NB4 (cell line): ENCODE measurements at regions not wholly inside any gene's neighbourhood (a gene's known extent, or its start where the extent isn't known, plus 50 kb on each side); places are given as distances from the start of the nearest gene placed in this dataset.

Source experiments
- DNase-seq: peaks from one replicate; pipeline ENCODE4 v3.0.0; 2010; ENCODE audit warnings: low read depth
- H3K4me3 ChIP-seq: one replicate; pipeline ENCODE4 v1.5.1; 2011; ENCODE audit warnings: mild to moderate bottlenecking, low read depth, low read length, moderate library complexity
- CTCF ChIP-seq: IDR thresholded peaks from one replicate; pipeline ENCODE4 v1.5.1; 2012; ENCODE audit warnings: low read depth, low read length
- MYC ChIP-seq: IDR thresholded peaks from 2 replicates; pipeline ENCODE4 v1.6.1; 2011; ENCODE audit warnings: low read depth, low read length
- POLR2A ChIP-seq: IDR thresholded peaks from 2 replicates; pipeline ENCODE4 v1.6.1; 2011; ENCODE audit warnings: mild to moderate bottlenecking; ENCODE audit not compliant: insufficient read length; ENCODE audit errors: extremely low read depth
- TF ChIP-seq, protein P1 (sequence below): IDR thresholded peaks from 2 replicates; pipeline ENCODE4 v1.6.1; 2011; ENCODE audit warnings: low read depth, low read length

GRCh38 chr4:30856795-30857564 lies 136.8 kb downstream of the PCDH7 start:
- TF ChIP-seq, protein P1, sequence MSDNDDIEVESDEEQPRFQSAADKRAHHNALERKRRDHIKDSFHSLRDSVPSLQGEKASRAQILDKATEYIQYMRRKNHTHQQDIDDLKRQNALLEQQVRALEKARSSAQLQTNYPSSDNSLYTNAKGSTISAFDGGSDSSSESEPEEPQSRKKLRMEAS = no peak
- TF ChIP-seq POLR2A = no peak
- TF ChIP-seq CTCF = no peak
- no peak for TF ChIP-seq MYC
- H3K4me3 ChIP-seq = no peak overlapping the region
- DNase-seq = no peak

GRCh38 chr4:30860978-30861377 lies 140.8 kb downstream of the PCDH7 start:
- no peak overlapping the region for H3K4me3 ChIP-seq
- no peak for DNase-seq
- no peak for TF ChIP-seq CTCF
- TF ChIP-seq, protein P1 = no peak
- TF ChIP-seq MYC = no peak
- TF ChIP-seq POLR2A = no peak

DNA sequence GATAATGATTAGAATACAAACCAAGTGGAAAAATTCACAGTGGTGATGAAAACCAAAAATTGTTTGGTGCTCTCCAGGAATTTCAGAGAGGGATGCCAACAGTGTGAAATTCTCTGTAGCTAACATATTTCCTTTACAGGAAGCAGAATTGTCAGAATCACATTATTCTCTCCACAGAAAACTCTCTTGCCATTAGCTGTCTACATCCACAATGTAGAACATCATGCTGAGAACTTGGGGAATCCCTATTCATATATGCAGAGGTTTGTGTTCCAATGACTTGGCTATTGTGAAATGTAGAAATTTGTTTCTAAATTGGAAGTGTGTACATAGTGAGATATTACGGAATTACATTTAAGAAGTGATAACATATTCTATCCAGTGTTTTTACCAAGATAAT lies 142.0 kb downstream of the PCDH7 start:
- no peak for DNase-seq
- no peak overlapping the region for H3K4me3 ChIP-seq
- TF ChIP-seq, protein P1 = no peak
- TF ChIP-seq POLR2A (no peak), MYC (no peak)

DNA sequence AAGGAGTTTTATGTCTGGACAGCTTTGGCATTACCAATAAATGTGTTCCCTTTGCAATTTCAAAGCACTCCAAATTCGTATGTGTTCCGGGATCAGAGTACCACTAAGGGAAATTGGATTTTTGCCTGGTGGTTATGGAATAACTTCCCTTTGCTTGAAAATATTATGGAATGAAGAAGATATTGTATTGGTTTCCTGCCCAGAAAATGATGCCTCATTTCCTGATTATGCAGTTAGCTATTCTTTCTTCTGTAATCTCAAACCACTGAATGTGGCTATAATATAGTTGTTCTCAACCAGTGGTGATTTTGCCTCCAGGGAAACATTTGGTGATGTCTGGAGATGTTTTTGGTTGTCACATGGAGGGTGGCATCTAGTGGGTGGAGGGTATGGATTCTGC lies 142.9 kb downstream of the PCDH7 start:
- no peak for DNase-seq
- TF ChIP-seq CTCF (no peak), MYC (no peak)
- H3K4me3 ChIP-seq = no peak overlapping the region

- no peak for DNase-seq
- no peak for TF ChIP-seq MYC
- TF ChIP-seq POLR2A = no peak
- TF ChIP-seq, protein P1 = no peak
- no peak for TF ChIP-seq CTCF
- H3K4me3 ChIP-seq = no peak overlapping the region
Observed at GRCh38 chr4:30865691-30866090, 145.5 kb downstream of the PCDH7 start.

DNA sequence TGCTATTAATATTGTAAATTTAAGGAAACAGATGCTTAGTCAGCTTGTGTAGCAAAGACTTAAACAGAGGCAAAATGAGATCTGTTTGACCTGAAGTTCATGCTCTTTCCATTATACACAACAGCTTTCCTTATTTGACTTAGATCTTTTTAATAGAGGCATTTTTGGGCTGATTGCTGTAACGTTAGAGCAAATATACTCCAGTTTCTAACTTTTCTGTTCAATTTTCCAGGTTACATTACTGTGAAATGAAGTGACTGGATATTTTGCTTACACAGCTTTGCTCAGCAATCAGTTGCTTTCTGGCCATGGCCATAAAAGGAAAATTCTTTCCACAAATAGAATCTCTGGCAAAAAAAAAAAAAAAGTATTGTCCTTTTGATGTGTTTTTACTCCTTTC lies 146.2 kb downstream of the PCDH7 start:
- TF ChIP-seq POLR2A = no peak
- no peak for TF ChIP-seq MYC
- no peak for TF ChIP-seq CTCF
- TF ChIP-seq, protein P1 = no peak
- no peak overlapping the region for H3K4me3 ChIP-seq
- no peak for DNase-seq
